ENCODE measurements at regions not wholly inside any gene's neighbourhood (a gene's known extent, or its start where the extent isn't known, plus 50 kb on each side); places are given as distances from the start of the nearest gene placed in this dataset.

- no peak for TF ChIP-seq ZBTB7A (IDR thresholded peaks at IDR 0.05; ENCODE audit: low read depth)
- no peak for TF ChIP-seq YY1 (IDR thresholded peaks at IDR 0.05; ENCODE audit: low read depth)
These were observed 212.7 kb upstream of the SMC2 start for GRCh38 chr9:103881419-103881818.
